ENCODE measurements at regions not wholly inside any gene's neighbourhood (a gene's known extent, or its start where the extent isn't known, plus 50 kb on each side); places are given as distances from the start of the nearest gene placed in this dataset.

DNA sequence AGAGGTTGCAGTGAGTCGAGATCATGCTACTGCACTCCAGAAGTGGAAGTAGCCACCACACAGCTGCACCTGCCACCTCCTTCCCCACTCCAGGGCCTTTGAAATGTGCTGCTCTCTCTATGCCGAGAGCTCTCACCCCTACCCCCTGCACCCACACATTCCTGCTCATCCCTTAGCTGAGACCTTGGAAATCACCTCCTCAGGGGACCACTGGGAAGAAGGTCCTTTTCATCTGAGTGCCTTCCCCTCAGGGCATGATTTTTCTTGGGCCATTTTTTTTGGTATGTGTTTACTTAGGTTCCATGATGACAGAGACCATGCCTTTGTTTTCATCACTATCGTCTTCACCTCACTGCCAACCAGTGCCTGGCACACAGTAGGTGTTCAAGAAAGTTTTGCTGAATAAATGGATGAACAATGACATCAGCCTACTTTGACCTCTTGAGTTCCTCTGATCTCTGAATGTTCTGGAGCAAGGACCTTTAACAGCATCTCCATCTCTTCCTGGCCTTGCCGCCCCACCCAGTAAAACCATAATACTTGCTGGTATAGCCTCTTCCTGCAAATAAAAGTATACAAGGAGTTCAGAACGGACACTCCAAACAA lies 166.6 kb upstream of the KLF14 start:
- Histone ChIP-seq H3K9me3 (ENCODE audit: control insufficient read depth in 1 of 2, low read length in 2 of 2) (no peaks in the 10 kb centered on the region), H3K4me1 (ENCODE audit: control insufficient read depth in 1 of 2, insufficient read depth in 2 of 2, low read length in 2 of 2) (peaks cover 17% of the 10 kb centered on the region in 2 donors), H3K27ac (ENCODE audit: low read length) (peak overlapping the region; percentile 85), H3K36me3 (ENCODE audit: control insufficient read depth in 1 of 2, insufficient read depth in 2 of 2, low read length in 2 of 2) (peaks cover 4 to 32% of the 10 kb centered on the region in 2 donors), H3K4me3 (ENCODE audit: low read depth in 1 of 2, low read length in 2 of 2) (no peak overlapping the region), H3K27me3 (ENCODE audit: low read depth, low read length) (no peaks in the 10 kb centered on the region)

- Histone ChIP-seq H3K4me3 (ENCODE audit: low read depth in 1 of 2, low read length in 2 of 2) (no peak overlapping the region), H3K36me3 (ENCODE audit: control insufficient read depth in 1 of 2, insufficient read depth in 2 of 2, low read length in 2 of 2) (peaks cover 0 to 28% of the 10 kb centered on the region in 2 donors), H3K4me1 (ENCODE audit: control insufficient read depth in 1 of 2, insufficient read depth in 2 of 2, low read length in 2 of 2) (peaks cover 16 to 17% of the 10 kb centered on the region in 2 donors), H3K9me3 (ENCODE audit: control insufficient read depth in 1 of 2, low read length in 2 of 2) (no peaks in the 10 kb centered on the region), H3K27ac (ENCODE audit: low read length) (peak overlapping the region; percentile 85), H3K27me3 (ENCODE audit: low read depth, low read length) (no peaks in the 10 kb centered on the region)
These were observed 167.3 kb upstream of the KLF14 start for GRCh38 chr7:130901209-130901783.

- peaks cover 11 to 17% of the 10 kb centered on the region in 2 donors for H3K4me1 ChIP-seq (ENCODE audit: control insufficient read depth in 1 of 2, insufficient read depth in 2 of 2, low read length in 2 of 2)
- no peak overlapping the region for H3K4me3 ChIP-seq (ENCODE audit: low read depth in 1 of 2, low read length in 2 of 2)
- H3K27me3 ChIP-seq (ENCODE audit: low read depth, low read length), result no peaks in the 10 kb centered on the region
- peaks cover 0 to 28% of the 10 kb centered on the region in 2 donors for H3K36me3 ChIP-seq (ENCODE audit: control insufficient read depth in 1 of 2, insufficient read depth in 2 of 2, low read length in 2 of 2)
- no peaks in the 10 kb centered on the region for H3K9me3 ChIP-seq (ENCODE audit: control insufficient read depth in 1 of 2, low read length in 2 of 2)
- H3K27ac ChIP-seq (ENCODE audit: low read length), result peak overlapping the region; percentile 52
These were observed 168.8 kb upstream of the KLF14 start for GRCh38 chr7:130902755-130903357.

GRCh38 chr7:130903358-130903974 lies 169.5 kb upstream of the KLF14 start:
- Histone ChIP-seq H3K36me3 (ENCODE audit: control insufficient read depth in 1 of 2, insufficient read depth in 2 of 2, low read length in 2 of 2) (peaks cover 0 to 28% of the 10 kb centered on the region in 2 donors), H3K4me1 (ENCODE audit: control insufficient read depth in 1 of 2, insufficient read depth in 2 of 2, low read length in 2 of 2) (peaks cover 11 to 17% of the 10 kb centered on the region in 2 donors), H3K9me3 (ENCODE audit: control insufficient read depth in 1 of 2, low read length in 2 of 2) (no peaks in the 10 kb centered on the region), H3K27ac (ENCODE audit: low read length) (peak overlapping the region; percentile 52), H3K4me3 (ENCODE audit: low read depth in 1 of 2, low read length in 2 of 2) (no peak overlapping the region), H3K27me3 (ENCODE audit: low read depth, low read length) (no peaks in the 10 kb centered on the region)

GRCh38 chr7:130904031-130904757 lies 170.2 kb upstream of the KLF14 start:
- Histone ChIP-seq H3K27me3 (ENCODE audit: low read depth, low read length) (no peaks in the 10 kb centered on the region), H3K9me3 (ENCODE audit: control insufficient read depth in 1 of 2, low read length in 2 of 2) (no peaks in the 10 kb centered on the region), H3K4me3 (ENCODE audit: low read depth in 1 of 2, low read length in 2 of 2) (no peak overlapping the region), H3K27ac (ENCODE audit: low read length) (peak overlapping the region; percentile 52), H3K36me3 (ENCODE audit: control insufficient read depth in 1 of 2, insufficient read depth in 2 of 2, low read length in 2 of 2) (peaks cover 3 to 28% of the 10 kb centered on the region in 2 donors), H3K4me1 (ENCODE audit: control insufficient read depth in 1 of 2, insufficient read depth in 2 of 2, low read length in 2 of 2) (peaks cover 11 to 17% of the 10 kb centered on the region in 2 donors)

DNA sequence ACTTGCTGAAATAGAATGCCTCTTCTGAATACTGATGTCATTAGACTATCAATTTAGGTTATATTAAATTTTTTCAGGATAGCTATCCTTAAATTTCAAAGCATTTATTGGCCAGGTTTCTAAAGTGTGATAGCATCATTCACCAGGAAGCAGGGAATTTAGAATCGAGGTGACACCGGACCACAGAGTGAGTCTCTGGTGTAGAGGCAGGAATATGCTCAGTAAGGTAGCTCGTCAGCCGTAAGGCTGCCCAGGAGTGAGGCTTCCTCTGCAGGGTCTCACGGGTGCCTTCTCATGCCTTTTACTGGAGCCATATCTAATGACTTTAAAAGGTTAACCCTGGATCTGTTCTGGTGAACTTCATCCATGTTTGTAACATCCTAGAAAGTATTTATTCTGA lies 170.8 kb upstream of the KLF14 start:
- Histone ChIP-seq H3K9me3 (ENCODE audit: control insufficient read depth in 1 of 2, low read length in 2 of 2) (no peaks in the 10 kb centered on the region), H3K4me1 (ENCODE audit: control insufficient read depth in 1 of 2, insufficient read depth in 2 of 2, low read length in 2 of 2) (peaks cover 11 to 17% of the 10 kb centered on the region in 2 donors), H3K4me3 (ENCODE audit: low read depth in 1 of 2, low read length in 2 of 2) (no peak overlapping the region), H3K36me3 (ENCODE audit: control insufficient read depth in 1 of 2, insufficient read depth in 2 of 2, low read length in 2 of 2) (peaks cover 3 to 23% of the 10 kb centered on the region in 2 donors), H3K27me3 (ENCODE audit: low read depth, low read length) (no peaks in the 10 kb centered on the region), H3K27ac (ENCODE audit: low read length) (peak overlapping the region; percentile 52)

- Histone ChIP-seq H3K36me3 (ENCODE audit: control insufficient read depth in 1 of 2, insufficient read depth in 2 of 2, low read length in 2 of 2) (peaks cover 3 to 22% of the 10 kb centered on the region in 2 donors), H3K4me1 (ENCODE audit: control insufficient read depth in 1 of 2, insufficient read depth in 2 of 2, low read length in 2 of 2) (peaks cover 3 to 7% of the 10 kb centered on the region in 2 donors), H3K9me3 (ENCODE audit: control insufficient read depth in 1 of 2, low read length in 2 of 2) (no peaks in the 10 kb centered on the region), H3K27me3 (ENCODE audit: low read depth, low read length) (no peaks in the 10 kb centered on the region), H3K4me3 (ENCODE audit: low read depth in 1 of 2, low read length in 2 of 2) (no peak overlapping the region), H3K27ac (ENCODE audit: low read length) (no peak overlapping the region)
These were observed 172.6 kb upstream of the KLF14 start for GRCh38 chr7:130906575-130906974.

DNA sequence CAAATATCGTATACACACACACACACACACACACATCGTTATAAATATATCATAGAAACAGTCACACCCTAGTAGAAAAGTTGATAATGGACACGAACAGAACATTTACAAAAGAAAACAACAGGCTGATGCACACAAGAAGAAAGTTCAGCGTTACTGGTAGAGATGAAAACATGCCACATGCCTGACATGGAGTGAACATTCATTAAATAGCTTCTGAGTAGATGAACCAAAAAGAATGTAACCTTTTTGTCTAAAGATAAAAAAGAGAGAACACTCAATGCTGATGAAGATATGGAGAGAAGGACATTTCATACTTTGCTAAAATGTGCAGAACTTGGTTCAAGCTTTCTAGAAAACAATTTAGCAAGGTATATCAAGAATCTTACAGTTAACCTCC lies 173.4 kb upstream of the KLF14 start:
- Histone ChIP-seq H3K4me3 (ENCODE audit: low read depth in 1 of 2, low read length in 2 of 2) (no peak overlapping the region), H3K27me3 (ENCODE audit: low read depth, low read length) (no peaks in the 10 kb centered on the region), H3K4me1 (ENCODE audit: control insufficient read depth in 1 of 2, insufficient read depth in 2 of 2, low read length in 2 of 2) (peaks cover 7 to 11% of the 10 kb centered on the region in 2 donors), H3K9me3 (ENCODE audit: control insufficient read depth in 1 of 2, low read length in 2 of 2) (no peaks in the 10 kb centered on the region), H3K36me3 (ENCODE audit: control insufficient read depth in 1 of 2, insufficient read depth in 2 of 2, low read length in 2 of 2) (peaks cover 3 to 29% of the 10 kb centered on the region in 2 donors), H3K27ac (ENCODE audit: low read length) (no peak overlapping the region)

GRCh38 chr7:130908345-130909160 lies 174.5 kb upstream of the KLF14 start:
- peak overlapping the region; percentile 23 for H3K27ac ChIP-seq (ENCODE audit: low read length)
- peaks cover 3 to 28% of the 10 kb centered on the region in 2 donors for H3K36me3 ChIP-seq (ENCODE audit: control insufficient read depth in 1 of 2, insufficient read depth in 2 of 2, low read length in 2 of 2)
- H3K27me3 ChIP-seq (ENCODE audit: low read depth, low read length), result no peaks in the 10 kb centered on the region
- no peaks in the 10 kb centered on the region for H3K9me3 ChIP-seq (ENCODE audit: control insufficient read depth in 1 of 2, low read length in 2 of 2)
- H3K4me3 ChIP-seq (ENCODE audit: low read depth in 1 of 2, low read length in 2 of 2), result no peak overlapping the region
- H3K4me1 ChIP-seq (ENCODE audit: control insufficient read depth in 1 of 2, insufficient read depth in 2 of 2, low read length in 2 of 2), result peaks cover 11 to 12% of the 10 kb centered on the region in 2 donors

- no peaks in the 10 kb centered on the region for H3K9me3 ChIP-seq (ENCODE audit: control insufficient read depth in 1 of 2, low read length in 2 of 2)
- peak overlapping the region; percentile 97 for H3K27ac ChIP-seq (ENCODE audit: low read length)
- H3K4me3 ChIP-seq (ENCODE audit: low read depth in 1 of 2, low read length in 2 of 2), result peak overlapping the region in 1 of 2 donors; percentile 79
- H3K36me3 ChIP-seq (ENCODE audit: control insufficient read depth in 1 of 2, insufficient read depth in 2 of 2, low read length in 2 of 2), result peaks cover 3 to 28% of the 10 kb centered on the region in 2 donors
- no peaks in the 10 kb centered on the region for H3K27me3 ChIP-seq (ENCODE audit: low read depth, low read length)
- H3K4me1 ChIP-seq (ENCODE audit: control insufficient read depth in 1 of 2, insufficient read depth in 2 of 2, low read length in 2 of 2), result peaks cover 15 to 19% of the 10 kb centered on the region in 2 donors
These were observed 175.3 kb upstream of the KLF14 start for GRCh38 chr7:130909161-130909836.
